Astrocyte (in vitro differentiated cells and primary cell): ENCODE measurements at regions not wholly inside any gene's neighbourhood (a gene's known extent, or its start where the extent isn't known, plus 50 kb on each side); places are given as distances from the start of the nearest gene placed in this dataset.

Source experiments
- DNase-seq: peaks from one replicate; pipeline ENCODE4 v3.0.0-alpha.2; 2010; ENCODE audit warnings: low read depth
- FAIRE-seq: peaks from 2 replicates; lab custom pipeline; 2011; peaks lifted over from hg19 to GRCh38; lab: Jason Lieb, UNC
- H2AFZ ChIP-seq: 2 replicates; pipeline ENCODE4 v1.6.0; 2012; ENCODE audit warnings: low read depth, low read length, inconsistent platforms
- H3K27ac ChIP-seq: 2 replicates; pipeline ENCODE4 v1.5.1; 2011; ENCODE audit warnings: low read depth, low read length, inconsistent platforms
- H3K27me3 ChIP-seq: 2 replicates; pipeline ENCODE4 v1.6.0; 2011; ENCODE audit warnings: low read length, inconsistent platforms; ENCODE audit not compliant: insufficient read depth
- H3K36me3 ChIP-seq: 2 replicates; pipeline ENCODE4 v1.5.1; 2011; ENCODE audit warnings: low read length, inconsistent platforms; ENCODE audit not compliant: insufficient read depth
- H3K4me1 ChIP-seq: 2 replicates; pipeline ENCODE4 v1.5.1; 2011; ENCODE audit warnings: low read length, inconsistent platforms; ENCODE audit not compliant: insufficient read depth
- H3K4me2 ChIP-seq: 2 replicates; pipeline ENCODE4 v1.6.0; 2012; ENCODE audit warnings: low read length, inconsistent platforms
- H3K4me3 ChIP-seq: 2 replicates; pipeline ENCODE4 v1.5.1; 2011; ENCODE audit warnings: low read depth, mild to moderate bottlenecking, low read length, inconsistent platforms; ENCODE audit not compliant: insufficient read depth
- H3K79me2 ChIP-seq: 2 replicates; pipeline ENCODE4 v1.6.0; 2012; ENCODE audit warnings: mild to moderate bottlenecking, low read length, inconsistent platforms; ENCODE audit not compliant: insufficient read depth
- H3K9ac ChIP-seq: 2 replicates; pipeline ENCODE4 v1.6.0; 2012; ENCODE audit warnings: mild to moderate bottlenecking, low read length, inconsistent platforms
- H3K9me3 ChIP-seq: 2 replicates; pipeline ENCODE4 v1.5.1; 2012; ENCODE audit warnings: low read depth, mild to moderate bottlenecking, low read length, inconsistent platforms; ENCODE audit not compliant: insufficient read depth
- H4K20me1 ChIP-seq: 2 replicates; pipeline ENCODE4 v1.6.0; 2012; ENCODE audit warnings: low read length, inconsistent platforms; ENCODE audit not compliant: insufficient read depth
- H3K27ac Mint-ChIP-seq: one replicate; pipeline ENCODE4 v1.8.0; 2021; ENCODE audit warnings: mild to moderate bottlenecking, mixed read lengths; ENCODE audit not compliant: unreplicated experiment
- H3K27me3 Mint-ChIP-seq: one replicate; pipeline ENCODE4 v1.8.0; 2021; ENCODE audit warnings: low read depth, mixed read lengths; ENCODE audit not compliant: unreplicated experiment
- H3K36me3 Mint-ChIP-seq: one replicate; pipeline ENCODE4 v1.8.0; 2021; ENCODE audit warnings: low read depth, mixed read lengths; ENCODE audit not compliant: unreplicated experiment
- H3K4me1 Mint-ChIP-seq: one replicate; pipeline ENCODE4 v1.8.0; 2021; ENCODE audit warnings: low read depth, mixed read lengths; ENCODE audit not compliant: unreplicated experiment
- H3K4me3 Mint-ChIP-seq: one replicate; pipeline ENCODE4 v1.8.0; 2021; ENCODE audit warnings: mild to moderate bottlenecking, moderate library complexity, mixed read lengths; ENCODE audit not compliant: unreplicated experiment
- H3K9me3 Mint-ChIP-seq: one replicate; pipeline ENCODE4 v1.8.0; 2021; ENCODE audit warnings: mild to moderate bottlenecking, mixed read lengths; ENCODE audit not compliant: unreplicated experiment
- CTCF ChIP-seq: IDR thresholded peaks from 2 replicates; pipeline ENCODE4 v1.5.1; 2011; ENCODE audit warnings: low read depth, mild to moderate bottlenecking, inconsistent platforms, low read length, moderate library complexity; ENCODE audit not compliant: insufficient read depth
- EZH2 ChIP-seq: IDR thresholded peaks from 2 replicates; pipeline ENCODE4 v1.6.1; 2012; ENCODE audit warnings: mild to moderate bottlenecking, low read length, inconsistent platforms; ENCODE audit not compliant: insufficient read depth

DNA sequence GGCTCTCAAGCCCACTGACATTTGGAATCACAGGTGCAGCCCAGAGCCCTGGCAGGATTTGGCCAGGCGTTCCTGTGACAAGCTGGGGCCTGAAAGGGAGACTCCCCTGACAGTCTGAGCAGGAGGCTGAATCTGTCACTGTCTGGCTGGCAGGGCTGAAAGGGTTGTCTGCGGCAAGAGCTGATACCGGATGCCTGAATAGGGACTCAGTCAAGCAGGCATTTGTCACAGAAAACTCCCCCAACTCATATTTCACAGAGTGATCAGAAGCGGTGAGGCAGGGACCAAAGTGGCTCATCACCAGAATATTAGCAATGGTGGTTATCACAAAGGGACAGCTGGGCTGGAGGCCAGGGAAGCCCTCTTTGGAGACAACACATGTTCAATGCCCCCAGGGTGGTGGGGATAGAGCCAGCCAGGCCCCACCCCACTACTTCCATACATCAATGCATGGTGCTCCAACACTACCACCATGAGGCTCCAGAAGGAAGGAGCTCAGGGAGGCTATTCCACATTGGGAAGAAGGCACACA is 295.5 kb downstream of the DTWD2 start:
- FAIRE-seq, result no peak
- Mint-ChIP-seq H3K27me3 (no peaks in the 10 kb centered on the region), H3K27ac (no peak overlapping the region), H3K4me3 (no peak overlapping the region), H3K36me3 (no peaks in the 10 kb centered on the region), H3K9me3 (peaks cover 2% of the 10 kb centered on the region), H3K4me1 (peaks cover 9% of the 10 kb centered on the region)
- H3K9me3 ChIP-seq, result no peaks in the 10 kb centered on the region
- no peak overlapping the region for H3K4me2 ChIP-seq
- H4K20me1 ChIP-seq, result no peaks in the 10 kb centered on the region
- H3K79me2 ChIP-seq, result no peaks in the 10 kb centered on the region
- no peak overlapping the region for H2AFZ ChIP-seq
- H3K9ac ChIP-seq, result no peak overlapping the region
- H3K36me3 ChIP-seq, result no peaks in the 10 kb centered on the region
- no peaks in the 10 kb centered on the region for H3K27me3 ChIP-seq
- TF ChIP-seq CTCF (no peak), EZH2 (no peak)
- DNase-seq, result no peak
- H3K4me3 ChIP-seq, result no peak overlapping the region
- H3K27ac ChIP-seq, result no peak overlapping the region
- H3K4me1 ChIP-seq, result no peaks in the 10 kb centered on the region

DNA sequence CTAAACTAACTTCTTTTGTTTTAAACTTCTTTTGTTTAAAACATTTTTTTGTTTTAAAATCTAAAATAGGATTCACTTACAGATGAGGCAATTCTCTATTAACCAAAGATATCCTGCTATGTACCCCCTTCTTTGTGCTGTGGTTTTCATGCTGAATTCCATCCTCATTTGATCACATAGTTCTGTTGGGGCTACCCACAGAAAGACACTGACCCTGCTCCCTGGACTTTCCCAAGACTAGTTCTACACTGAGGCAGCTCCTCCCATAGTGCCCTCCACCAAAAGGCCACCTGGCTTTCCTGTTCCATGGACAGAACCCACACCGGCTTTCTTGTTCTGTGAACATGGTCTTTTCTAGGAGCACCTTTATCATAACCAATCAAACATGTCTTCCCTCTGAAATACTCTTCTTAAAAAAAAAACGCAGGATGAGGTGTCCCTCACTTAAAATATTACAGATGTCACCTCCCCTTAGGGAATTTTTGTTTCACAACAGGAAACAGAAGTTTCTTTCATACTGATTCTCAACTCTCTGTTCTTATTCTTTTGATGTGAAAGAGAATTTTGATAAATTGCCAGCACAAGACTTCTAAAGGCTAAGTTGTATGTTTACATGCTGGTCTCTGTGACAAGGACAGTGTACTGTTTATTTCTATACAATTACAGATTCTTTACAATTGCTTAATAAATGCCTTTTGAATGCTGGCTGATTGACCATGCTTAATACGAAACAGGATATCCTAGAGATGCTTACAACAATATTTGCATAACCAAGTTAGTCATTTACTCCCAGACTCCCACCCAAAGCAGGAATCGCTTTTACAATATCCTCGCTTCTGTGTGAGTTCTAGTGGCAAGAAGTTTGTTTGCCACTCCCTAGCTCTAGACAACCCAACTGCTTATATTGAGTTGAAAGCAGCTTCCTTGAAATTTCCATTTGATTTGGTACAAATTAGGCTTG is 300.4 kb downstream of the DTWD2 start:
- TF ChIP-seq CTCF (no peak), EZH2 (no peak)
- Histone ChIP-seq H3K4me1 (peaks cover 3% of the 10 kb centered on the region), H4K20me1 (no peaks in the 10 kb centered on the region), H3K4me2 (peak overlapping the region; percentile 18), H3K27ac (peak overlapping the region; percentile 37), H3K79me2 (no peaks in the 10 kb centered on the region), H2AFZ (no peak overlapping the region), H3K9me3 (no peaks in the 10 kb centered on the region), H3K4me3 (no peak overlapping the region), H3K36me3 (no peaks in the 10 kb centered on the region), H3K9ac (no peak overlapping the region), H3K27me3 (no peaks in the 10 kb centered on the region)
- H3K4me1 Mint-ChIP-seq, result peaks cover 22% of the 10 kb centered on the region
- FAIRE-seq (no peak), DNase-seq (no peak)
- no peaks in the 10 kb centered on the region for H3K36me3 Mint-ChIP-seq
- peak overlapping the region; percentile 97 for H3K27ac Mint-ChIP-seq
- no peak overlapping the region for H3K4me3 Mint-ChIP-seq
- H3K9me3 Mint-ChIP-seq, result peaks cover 5% of the 10 kb centered on the region
- no peaks in the 10 kb centered on the region for H3K27me3 Mint-ChIP-seq
